Uterus (tissue), 3 donors: ENCODE measurements at regions not wholly inside any gene's neighbourhood (a gene's known extent, or its start where the extent isn't known, plus 50 kb on each side); places are given as distances from the start of the nearest gene placed in this dataset.

ENCODE experiments used
- DNase-seq, 2 donors: peaks; one replicate each; pipeline ENCODE4 v3.0.0-alpha.2; 2019 to 2020
- H3K27ac ChIP-seq, 2 donors: fragments of 200-600 bp; sonication (generic); 1 replicate in 1 of 2; 2 replicates in 1 of 2; pipeline ENCODE4 v1.5.1; 2016 to 2018
- H3K27me3 ChIP-seq, 2 donors: fragments of 200-600 bp; sonication (generic); one replicate each; pipeline ENCODE4 v1.5.1; 2018 to 2019; ENCODE audit warnings: control low read depth in 1 of 2
- H3K36me3 ChIP-seq, 2 donors: fragments of 200-600 bp; sonication (generic); one replicate each; pipeline ENCODE4 v1.5.1; 2019; ENCODE audit warnings: control low read depth in 1 of 2
- H3K4me1 ChIP-seq, 2 donors: fragments of 200-600 bp; sonication (generic); one replicate each; pipeline ENCODE4 v1.5.1; 2018 to 2019; ENCODE audit warnings: control low read depth in 1 of 2
- H3K4me3 ChIP-seq, 2 donors: fragments of 200-600 bp; sonication (generic); 1 replicate in 1 of 2; 2 replicates in 1 of 2; pipeline ENCODE4 v1.5.1; 2018 to 2019; ENCODE audit warnings: mild to moderate bottlenecking in 1 of 2
- H3K9me3 ChIP-seq, 2 donors: fragments of 200-600 bp; sonication (generic); one replicate each; pipeline ENCODE4 v1.5.1; 2019; ENCODE audit warnings: control low read depth in 1 of 2
- POLR2A ChIP-seq, 2 donors: fragments of 450-650 bp; IDR thresholded peaks; one replicate each; pipeline ENCODE4 v1.6.1; 2016; ENCODE audit warnings: antibody characterized with exemption in 2 of 2, mild to moderate bottlenecking in 1 of 2, moderate library complexity in 1 of 2
- intact Hi-C: fragments of 100-400 bp; cut with DNase I; formaldehyde crosslinking; loops from one replicate; pipeline ENCODE4 v1.15.1; 2023; ENCODE audit warnings: low total_unique reads
- TF ChIP-seq, protein P1 (sequence below), 4 experiments: fragments of 200-600 bp in 2 of 4; fragments of 450-650 bp in 2 of 4; sonication (generic) in 2 of 4; IDR thresholded peaks; one replicate each; pipeline ENCODE4 v1.5.1; 2016 to 2019; ENCODE audit warnings: antibody characterized with exemption in 4 of 4, mild to moderate bottlenecking in 2 of 4, moderate library complexity in 1 of 4
- donor health status: DM: yes; HTN: yes; CAD: no.

DNA sequence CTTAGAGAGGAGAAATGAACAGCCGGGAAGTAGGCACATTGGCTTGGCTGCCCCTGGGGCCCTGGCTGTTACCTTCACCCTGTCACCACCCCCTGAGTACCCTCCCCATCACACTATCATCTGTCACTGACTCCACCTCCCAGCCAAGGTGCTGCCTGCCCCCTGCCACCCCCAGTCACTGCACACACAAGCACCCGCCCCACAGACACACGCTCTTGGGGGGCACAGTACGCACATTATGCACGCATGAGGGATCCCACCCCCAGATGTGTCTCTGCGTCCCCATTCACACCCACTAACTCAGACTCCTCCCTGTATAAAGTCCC, 223.3 kb downstream of the PTPRU start:
- no peak for DNase-seq
- no peaks in the 10 kb centered on the region for H3K4me1 ChIP-seq
- H3K27ac ChIP-seq, result no peak overlapping the region
- H3K27me3 ChIP-seq, result no peaks in the 10 kb centered on the region
- no peaks in the 10 kb centered on the region for H3K9me3 ChIP-seq
- no peak overlapping the region for H3K4me3 ChIP-seq
- no peaks in the 10 kb centered on the region for H3K36me3 ChIP-seq
- intact Hi-C loops, result no loop called here
- TF ChIP-seq POLR2A (IDR thresholded peaks at IDR 0.05), result no peak
- TF ChIP-seq, protein P1, sequence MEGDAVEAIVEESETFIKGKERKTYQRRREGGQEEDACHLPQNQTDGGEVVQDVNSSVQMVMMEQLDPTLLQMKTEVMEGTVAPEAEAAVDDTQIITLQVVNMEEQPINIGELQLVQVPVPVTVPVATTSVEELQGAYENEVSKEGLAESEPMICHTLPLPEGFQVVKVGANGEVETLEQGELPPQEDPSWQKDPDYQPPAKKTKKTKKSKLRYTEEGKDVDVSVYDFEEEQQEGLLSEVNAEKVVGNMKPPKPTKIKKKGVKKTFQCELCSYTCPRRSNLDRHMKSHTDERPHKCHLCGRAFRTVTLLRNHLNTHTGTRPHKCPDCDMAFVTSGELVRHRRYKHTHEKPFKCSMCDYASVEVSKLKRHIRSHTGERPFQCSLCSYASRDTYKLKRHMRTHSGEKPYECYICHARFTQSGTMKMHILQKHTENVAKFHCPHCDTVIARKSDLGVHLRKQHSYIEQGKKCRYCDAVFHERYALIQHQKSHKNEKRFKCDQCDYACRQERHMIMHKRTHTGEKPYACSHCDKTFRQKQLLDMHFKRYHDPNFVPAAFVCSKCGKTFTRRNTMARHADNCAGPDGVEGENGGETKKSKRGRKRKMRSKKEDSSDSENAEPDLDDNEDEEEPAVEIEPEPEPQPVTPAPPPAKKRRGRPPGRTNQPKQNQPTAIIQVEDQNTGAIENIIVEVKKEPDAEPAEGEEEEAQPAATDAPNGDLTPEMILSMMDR (IDR thresholded peaks at IDR 0.05), result no peak

DNA sequence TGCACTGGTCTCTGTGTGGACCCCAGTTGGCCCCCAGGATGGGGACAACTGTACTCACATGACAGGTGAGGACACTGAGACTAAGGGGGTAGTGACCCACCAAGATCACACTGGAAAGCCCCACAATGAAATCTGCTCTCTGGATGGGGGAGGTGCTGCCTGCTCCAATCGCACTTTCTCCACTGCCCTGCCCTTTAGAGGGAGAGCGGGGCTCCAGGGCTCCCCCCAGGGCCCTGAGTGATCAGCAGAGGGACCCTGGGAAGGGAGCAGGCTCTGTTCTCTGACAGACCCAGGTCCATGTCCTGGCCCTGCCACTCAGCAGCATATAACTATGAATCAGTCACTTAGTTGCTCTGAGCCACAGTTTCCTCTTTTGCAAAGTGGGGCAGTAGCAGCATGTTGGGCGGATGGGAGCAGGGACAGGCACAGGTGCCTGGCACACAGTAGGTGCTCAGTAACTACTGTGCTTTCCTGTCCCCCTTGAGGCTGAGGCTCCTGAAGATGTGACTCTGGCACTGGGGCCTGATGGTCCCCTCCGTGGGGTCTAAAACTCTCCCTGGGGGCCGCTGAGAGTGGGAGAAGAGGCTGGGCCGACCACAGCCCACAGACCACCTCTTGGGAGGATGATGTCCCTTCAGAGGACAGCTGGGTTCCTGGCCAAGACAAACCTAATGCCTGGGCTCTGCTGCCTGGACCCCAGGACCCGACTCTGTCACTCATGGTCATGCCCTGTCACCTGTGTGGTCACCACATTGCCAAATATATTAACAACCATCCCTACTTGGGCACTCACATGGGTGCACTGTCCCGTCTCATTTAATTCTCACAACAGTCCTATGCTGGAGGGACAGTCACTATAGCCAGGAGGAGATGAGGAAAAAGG, 222.7 kb downstream of the PTPRU start:
- no peaks in the 10 kb centered on the region for H3K36me3 ChIP-seq
- H3K9me3 ChIP-seq, result no peaks in the 10 kb centered on the region
- no peak for TF ChIP-seq POLR2A (IDR thresholded peaks at IDR 0.05)
- TF ChIP-seq, protein P1 (IDR thresholded peaks at IDR 0.05), result no peak
- intact Hi-C loops, result no loop called here
- no peaks in the 10 kb centered on the region for H3K4me1 ChIP-seq
- DNase-seq, result peak in 1 of 2 donors; percentile 5
- H3K4me3 ChIP-seq, result no peak overlapping the region
- no peak overlapping the region for H3K27ac ChIP-seq
- H3K27me3 ChIP-seq, result no peaks in the 10 kb centered on the region

DNA sequence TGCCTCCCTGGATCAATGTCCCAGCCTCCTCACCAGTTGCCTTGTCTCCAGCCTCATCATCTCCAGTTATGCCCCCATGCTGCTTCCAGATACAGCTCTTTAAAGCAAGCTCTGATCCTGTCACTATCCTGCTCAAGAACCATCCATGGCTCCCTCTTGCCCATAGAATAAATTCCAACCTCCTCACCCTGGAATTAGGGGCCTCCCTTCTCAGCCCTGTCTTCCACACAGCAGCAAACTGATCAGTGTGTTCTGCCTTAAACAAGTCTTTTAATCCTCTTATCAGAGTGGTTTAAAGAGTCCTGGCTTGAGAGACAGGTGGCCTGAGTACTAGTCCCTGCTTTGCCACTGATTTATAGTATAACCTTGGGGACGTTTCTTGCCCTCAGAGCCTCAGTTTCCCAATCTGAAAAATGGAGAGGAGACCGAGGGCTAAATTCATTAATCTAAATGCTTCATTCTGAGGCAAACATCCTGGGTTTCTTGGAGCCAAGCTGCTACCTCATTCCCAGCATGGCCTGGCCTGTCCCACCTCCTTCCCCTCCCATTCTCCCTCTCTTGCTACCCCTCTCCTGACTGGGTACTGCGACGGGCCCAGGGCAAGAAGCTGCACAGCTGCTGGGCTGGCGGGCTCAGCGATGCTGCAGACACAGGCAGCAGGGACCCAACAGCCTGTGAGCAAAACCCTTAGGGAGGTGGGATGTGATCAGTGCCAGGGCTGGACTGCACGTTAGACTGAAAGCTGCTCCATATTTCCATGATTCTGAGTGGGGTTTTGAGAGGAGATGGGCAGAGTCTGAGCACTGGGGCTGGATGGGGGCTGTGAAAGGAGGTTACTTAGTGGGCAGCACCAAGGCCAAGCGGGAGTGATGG, 221.4 kb downstream of the PTPRU start:
- Histone ChIP-seq H3K9me3 (no peaks in the 10 kb centered on the region), H3K36me3 (no peaks in the 10 kb centered on the region), H3K27ac (no peak overlapping the region), H3K4me3 (no peak overlapping the region), H3K4me1 (no peaks in the 10 kb centered on the region), H3K27me3 (no peaks in the 10 kb centered on the region)
- TF ChIP-seq, protein P1 (IDR thresholded peaks at IDR 0.05), result no peak
- no peak for TF ChIP-seq POLR2A (IDR thresholded peaks at IDR 0.05)
- intact Hi-C loops, result no loop called here
- DNase-seq, result peak in 1 of 2 donors; percentile 4

DNA sequence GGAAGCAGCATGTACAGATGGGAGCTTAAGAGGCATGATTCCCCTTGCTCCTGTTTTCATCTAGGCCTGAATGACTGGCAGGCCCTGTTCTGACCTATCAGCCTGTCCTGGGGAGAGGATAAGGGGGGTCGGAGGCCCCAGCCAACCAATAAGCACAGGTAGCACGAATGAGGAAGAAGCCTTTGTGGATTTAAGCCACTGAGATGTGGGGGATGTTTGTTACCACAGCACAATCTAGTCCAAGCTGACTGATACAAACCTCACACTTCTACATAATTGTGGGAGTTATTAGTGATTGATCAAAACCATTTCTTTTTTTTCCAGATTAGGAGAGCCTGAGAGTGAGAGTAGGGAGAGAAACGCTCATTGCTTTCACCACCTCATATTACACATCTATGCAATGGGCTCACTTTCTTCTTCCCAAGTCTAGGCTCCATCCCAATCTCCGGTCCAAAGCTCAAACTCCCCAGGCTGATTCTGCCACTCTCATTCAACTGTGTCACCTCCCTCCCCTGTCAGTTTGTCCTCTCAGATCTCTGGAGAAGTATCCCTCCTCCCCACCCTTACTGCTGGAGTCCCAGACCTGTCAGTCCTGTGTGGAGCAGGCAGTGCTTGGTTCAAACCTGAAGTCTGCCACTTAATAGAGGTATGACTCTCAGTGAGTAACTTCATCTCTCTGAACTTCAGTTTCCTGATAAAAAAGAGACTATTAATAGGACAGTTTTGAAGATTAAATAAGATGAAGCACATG, 220.5 kb downstream of the PTPRU start:
- Histone ChIP-seq H3K36me3 (no peaks in the 10 kb centered on the region), H3K9me3 (no peaks in the 10 kb centered on the region), H3K4me3 (no peak overlapping the region), H3K27me3 (no peaks in the 10 kb centered on the region), H3K27ac (no peak overlapping the region), H3K4me1 (no peaks in the 10 kb centered on the region)
- no peak for DNase-seq
- intact Hi-C loops, result no loop called here
- no peak for TF ChIP-seq POLR2A (IDR thresholded peaks at IDR 0.05)
- TF ChIP-seq, protein P1 (IDR thresholded peaks at IDR 0.05), result no peak
